Epidermal melanocyte (primary cell): ENCODE measurements at regions not wholly inside any gene's neighbourhood (a gene's known extent, or its start where the extent isn't known, plus 50 kb on each side); places are given as distances from the start of the nearest gene placed in this dataset.

Experiments
- DNase-seq: peaks from one replicate; pipeline ENCODE4 v3.0.0; 2011; ENCODE audit warnings: low spot score; ENCODE audit not compliant: insufficient read length

- no peak for DNase-seq
Measured at GRCh38 chr16:52650789-52651188, 103.8 kb upstream of the TOX3 start.

- DNase-seq, result no peak
Measured at GRCh38 chr16:52650318-52650717, 103.4 kb upstream of the TOX3 start.

GRCh38 chr16:52649870-52650269 lies 102.9 kb upstream of the TOX3 start:
- DNase-seq, result no peak

- no peak for DNase-seq
Measured at GRCh38 chr16:52647588-52647987, 100.6 kb upstream of the TOX3 start.

GRCh38 chr16:52643006-52643405 lies 96.1 kb upstream of the TOX3 start:
- no peak for DNase-seq

- DNase-seq, result no peak
Measured at GRCh38 chr16:52634528-52634927, 87.6 kb upstream of the TOX3 start.

GRCh38 chr16:52634104-52634503 lies 87.2 kb upstream of the TOX3 start:
- no peak for DNase-seq

GRCh38 chr16:52633230-52633629 lies 86.3 kb upstream of the TOX3 start:
- no peak for DNase-seq

GRCh38 chr16:52631711-52632110 lies 84.8 kb upstream of the TOX3 start:
- no peak for DNase-seq

- no peak for DNase-seq
Measured at GRCh38 chr16:52630711-52631110, 83.8 kb upstream of the TOX3 start.

GRCh38 chr16:52629296-52629695 lies 82.4 kb upstream of the TOX3 start:
- DNase-seq, result no peak

GRCh38 chr16:52624891-52625290 lies 77.9 kb upstream of the TOX3 start:
- DNase-seq, result no peak

- no peak for DNase-seq
Measured at GRCh38 chr16:52621651-52622050, 74.7 kb upstream of the TOX3 start.

GRCh38 chr16:52618753-52619497 lies 72.0 kb upstream of the TOX3 start:
- no peak for DNase-seq

GRCh38 chr16:52617591-52617990 lies 70.6 kb upstream of the TOX3 start:
- DNase-seq, result no peak

GRCh38 chr16:52613508-52613907 lies 66.6 kb upstream of the TOX3 start:
- no peak for DNase-seq

- DNase-seq, result no peak
Measured at GRCh38 chr16:52611817-52612673, 65.1 kb upstream of the TOX3 start.

- no peak for DNase-seq
Measured at GRCh38 chr16:52603015-52603414, 56.1 kb upstream of the TOX3 start.

GRCh38 chr16:52597772-52598483 lies 51.0 kb upstream of the TOX3 start:
- no peak for DNase-seq

GRCh38 chr16:52597073-52597771 lies 50.3 kb upstream of the TOX3 start:
- no peak for DNase-seq
